ENCODE measurements at regions not wholly inside any gene's neighbourhood (a gene's known extent, or its start where the extent isn't known, plus 50 kb on each side); places are given as distances from the start of the nearest gene placed in this dataset.

DNA sequence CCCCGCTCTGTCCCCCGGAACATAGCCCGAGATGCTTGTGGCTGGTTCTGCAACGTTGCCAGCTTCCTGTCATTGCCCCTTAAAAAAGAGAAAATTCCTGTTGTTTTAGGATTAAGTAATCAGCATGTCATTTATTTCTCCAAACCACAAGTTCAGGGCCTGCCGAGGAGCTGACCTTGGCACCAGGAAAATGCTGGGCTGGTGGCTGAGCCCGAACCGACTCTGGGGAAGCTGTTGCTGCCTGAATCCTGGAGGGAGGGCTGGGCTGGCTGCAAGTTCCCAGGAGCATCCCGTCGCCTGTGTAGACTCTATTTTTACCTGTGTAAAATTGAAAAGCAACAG, 130.9 kb upstream of the FOXF1 start:
- no peak for DNase-seq (ENCODE audit: low spot score)

DNA sequence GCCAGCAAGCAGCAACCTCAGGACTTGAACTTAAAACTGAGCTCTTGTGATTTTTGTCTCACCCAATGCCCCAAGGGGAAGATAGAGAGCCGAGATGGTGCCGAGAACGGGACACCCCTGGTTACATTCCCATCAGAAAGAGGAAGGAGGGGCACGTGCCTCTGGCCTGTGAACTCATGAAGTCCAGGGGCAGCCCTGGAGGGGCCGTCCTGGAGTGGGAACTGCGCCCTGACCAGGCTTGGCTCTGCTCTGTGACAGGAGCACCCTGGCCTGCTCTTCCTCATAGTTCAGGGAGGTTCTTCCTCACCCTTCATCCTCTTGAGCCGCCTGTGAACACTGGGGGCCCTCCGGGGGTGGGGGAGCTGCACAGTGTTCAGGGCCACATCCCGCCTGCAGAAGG, 130.3 kb upstream of the FOXF1 start:
- DNase-seq (ENCODE audit: low spot score), result no peak

DNA sequence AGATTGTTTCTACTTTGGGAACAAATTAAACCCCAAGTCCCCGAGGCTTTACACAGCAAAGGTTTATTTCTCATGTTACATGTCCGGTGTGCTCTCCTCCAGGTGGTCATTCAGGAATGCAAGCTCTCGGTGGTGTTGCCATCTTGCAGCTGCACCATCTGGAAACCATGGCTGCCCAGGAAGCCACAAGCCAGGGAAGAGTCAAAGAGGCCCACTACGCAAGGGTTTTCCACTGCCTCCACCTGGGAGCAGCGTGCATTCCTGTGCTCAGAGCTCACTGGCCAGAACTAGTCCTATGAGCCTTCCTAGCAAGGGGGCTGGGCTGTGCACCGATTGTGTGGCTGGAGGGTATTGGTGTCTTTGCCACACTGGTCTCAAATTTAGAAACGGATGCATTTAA, 128.8 kb upstream of the FOXF1 start:
- DNase-seq (ENCODE audit: low spot score), result no peak

DNA sequence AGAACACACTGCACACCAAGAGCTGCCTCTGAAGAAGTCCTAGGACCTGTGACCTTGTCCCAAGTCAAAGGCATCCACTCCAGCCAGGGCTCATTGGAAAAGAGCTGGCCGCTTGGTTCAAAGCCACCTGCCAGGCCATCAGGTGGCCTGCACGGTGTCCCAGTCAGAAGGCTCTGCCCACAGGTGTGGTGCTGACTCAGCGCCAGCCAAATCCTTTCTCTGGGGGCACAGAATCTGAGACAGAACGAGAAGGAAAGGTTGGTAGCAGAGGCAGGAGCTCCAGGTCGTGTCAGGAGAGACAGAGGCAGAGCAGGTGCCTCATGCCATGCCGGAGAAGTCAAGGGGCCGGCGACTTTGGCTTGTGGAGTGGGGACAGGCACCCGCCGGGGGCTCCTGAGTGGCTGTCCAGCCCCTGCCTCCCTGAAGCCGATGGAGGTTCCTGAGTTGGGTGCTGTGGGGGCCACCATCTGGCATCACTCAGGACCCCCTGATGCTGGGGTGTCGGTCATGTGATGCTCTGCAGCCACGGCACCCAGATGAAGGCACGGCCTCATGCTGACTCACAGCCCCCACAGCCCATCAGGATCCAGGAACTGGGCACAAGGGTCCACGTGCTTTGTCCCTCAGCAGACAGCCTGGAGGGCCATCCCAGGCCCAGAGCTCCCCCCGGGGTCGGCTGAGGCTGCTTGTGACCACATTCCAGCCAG, 128.1 kb upstream of the FOXF1 start:
- no peak for DNase-seq (ENCODE audit: low spot score)

DNA sequence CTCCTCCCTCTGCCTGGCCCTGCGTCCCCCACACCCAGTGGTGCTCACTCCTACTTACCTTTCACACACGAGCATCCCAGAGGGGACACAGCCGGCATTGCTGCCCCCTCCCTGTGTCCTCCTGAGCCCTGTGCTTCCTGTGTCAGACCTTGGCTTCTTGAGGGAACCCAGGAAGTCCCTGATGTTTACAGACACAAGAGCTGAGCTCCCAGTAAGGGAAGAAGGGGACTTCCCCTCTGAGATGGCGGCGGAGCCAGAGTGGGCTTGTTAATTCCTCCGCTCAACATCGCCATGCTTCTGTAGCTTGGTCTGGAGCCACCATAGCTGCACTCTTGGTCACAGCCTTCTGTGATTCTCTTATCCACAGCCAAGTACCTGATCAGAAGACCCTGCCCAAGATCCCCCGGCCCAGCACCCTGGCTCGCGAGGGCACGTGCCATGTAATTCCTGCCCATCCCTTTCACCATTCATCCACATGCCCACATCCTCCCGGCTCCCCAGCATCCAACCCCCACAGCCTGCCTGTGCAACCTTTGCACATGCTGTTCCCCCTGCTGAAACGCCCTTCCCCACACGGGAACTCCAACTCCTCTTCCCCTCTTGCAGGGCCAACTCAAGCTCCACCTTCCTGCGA, 127.4 kb upstream of the FOXF1 start:
- no peak for DNase-seq (ENCODE audit: low spot score)

DNA sequence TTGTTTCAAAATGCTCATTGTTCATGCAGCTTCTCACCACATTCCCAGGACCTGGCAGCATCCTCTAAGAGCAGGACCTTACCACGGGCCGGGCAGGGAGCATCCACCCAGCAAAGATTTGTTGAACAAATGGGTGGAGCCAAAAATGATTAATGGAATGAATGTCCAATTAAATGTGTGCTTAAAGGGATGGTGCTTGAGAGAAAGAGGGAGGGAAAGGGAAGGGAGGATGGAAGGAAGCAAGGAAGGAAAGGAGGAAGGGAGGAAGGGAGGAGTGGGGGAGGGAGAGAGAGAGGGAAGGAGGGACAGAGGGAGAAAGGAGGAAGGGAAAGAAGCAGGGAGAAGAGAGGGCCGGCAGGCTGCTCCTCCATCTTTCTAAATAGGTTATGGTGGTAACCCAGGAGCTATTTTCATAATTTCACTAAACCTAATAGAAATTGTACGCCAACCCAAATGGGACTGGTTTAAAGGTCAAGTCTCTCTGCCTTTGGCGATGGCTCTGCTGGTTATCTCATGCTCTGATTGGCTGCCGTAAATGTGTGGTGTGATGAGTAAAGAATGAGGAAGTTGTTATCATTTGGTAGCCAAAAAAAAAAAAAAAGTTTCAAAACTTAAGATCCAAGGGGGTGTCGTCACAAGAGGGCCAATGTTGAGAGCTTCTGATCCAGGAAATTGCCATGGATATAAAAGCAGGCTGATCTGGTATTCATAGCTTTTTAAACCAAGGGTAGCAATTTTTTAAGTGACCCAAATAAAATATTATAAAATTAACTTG, 126.7 kb upstream of the FOXF1 start:
- no peak for DNase-seq (ENCODE audit: low spot score)

DNA sequence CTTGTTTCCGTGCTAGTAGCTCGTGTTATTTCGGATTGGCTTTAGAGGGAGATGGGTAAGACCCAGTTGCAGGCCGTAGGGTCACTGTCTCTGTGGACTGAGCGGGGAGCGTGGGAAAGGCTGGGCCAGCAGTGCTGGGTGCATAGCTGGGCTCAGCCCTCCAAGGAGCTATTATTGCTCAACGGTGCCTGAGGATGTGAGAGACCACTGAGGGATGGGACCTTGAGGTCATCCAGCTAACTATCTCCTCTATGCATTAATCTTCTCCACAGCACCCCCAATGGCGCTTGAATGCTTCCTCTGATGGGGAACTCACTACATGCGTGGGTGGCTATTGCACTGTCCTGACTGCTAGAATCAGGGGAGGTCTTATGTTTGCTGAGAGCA, 126.1 kb upstream of the FOXF1 start:
- no peak for DNase-seq (ENCODE audit: low spot score)

DNA sequence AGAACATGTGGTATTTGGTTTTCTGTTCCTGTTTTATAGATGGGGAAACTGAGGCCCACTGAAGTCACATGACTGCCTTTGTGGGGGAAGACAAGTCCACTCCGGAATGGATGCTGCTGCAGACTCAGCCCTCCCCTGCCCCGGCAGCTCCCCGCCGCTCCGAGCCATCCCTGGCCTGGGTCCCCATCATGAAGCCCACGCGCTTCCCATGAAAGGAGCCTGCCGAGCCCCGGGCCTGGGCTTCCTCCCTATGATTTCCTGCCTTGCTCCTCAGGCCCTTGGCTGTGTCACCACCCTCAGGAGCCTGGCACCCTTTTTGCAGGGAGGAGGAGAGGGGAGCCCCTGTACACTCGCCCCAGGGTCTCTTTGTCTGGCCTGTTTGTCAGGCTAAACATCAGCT, 125.3 kb upstream of the FOXF1 start:
- no peak for DNase-seq (ENCODE audit: low spot score)

DNA sequence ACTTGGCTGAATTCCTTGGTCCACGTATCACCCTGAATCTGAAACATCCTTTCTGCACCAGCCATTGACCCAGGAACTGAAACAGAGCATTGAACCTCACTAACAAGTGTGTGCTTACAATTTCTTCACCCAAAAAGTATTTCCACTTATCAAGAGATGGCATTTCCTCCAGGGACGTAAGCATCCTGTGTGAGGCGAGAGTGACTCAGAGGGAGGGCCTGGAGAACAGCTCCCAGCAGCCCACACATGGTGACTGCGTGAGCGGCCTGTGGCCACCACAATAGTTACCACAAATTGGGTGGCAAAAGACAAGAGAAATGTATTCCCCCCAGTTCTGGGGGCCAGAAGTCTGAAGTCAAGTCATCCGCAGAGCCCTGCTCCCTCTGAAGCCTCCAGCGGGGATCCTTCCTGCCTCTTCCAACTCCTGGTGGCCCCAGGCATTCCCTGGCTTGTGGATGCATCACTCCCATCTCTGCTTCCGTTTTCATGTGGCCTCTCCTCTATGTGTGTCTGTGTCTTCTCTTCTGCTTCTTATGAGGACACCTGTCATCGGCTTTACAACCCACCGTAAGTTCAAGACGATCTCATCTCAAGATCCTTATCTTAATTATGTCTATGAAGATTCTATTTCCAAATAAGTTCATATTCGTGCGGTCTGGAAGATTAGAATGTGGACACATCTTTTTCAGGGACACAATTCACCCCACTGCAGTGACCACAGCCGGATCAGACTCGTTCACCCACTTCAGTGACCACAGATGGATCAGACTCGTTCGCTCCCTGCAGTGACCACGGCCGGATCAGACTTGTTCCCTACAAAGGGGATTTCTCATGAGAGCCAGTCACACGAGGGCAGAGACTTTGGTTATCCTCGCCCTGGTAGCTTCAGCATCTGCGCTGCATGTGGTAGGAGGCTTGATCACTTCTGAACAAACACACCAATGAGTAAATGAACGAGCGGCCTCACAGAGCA, 122.6 kb upstream of the FOXF1 start:
- no peak for DNase-seq (ENCODE audit: low spot score)

DNA sequence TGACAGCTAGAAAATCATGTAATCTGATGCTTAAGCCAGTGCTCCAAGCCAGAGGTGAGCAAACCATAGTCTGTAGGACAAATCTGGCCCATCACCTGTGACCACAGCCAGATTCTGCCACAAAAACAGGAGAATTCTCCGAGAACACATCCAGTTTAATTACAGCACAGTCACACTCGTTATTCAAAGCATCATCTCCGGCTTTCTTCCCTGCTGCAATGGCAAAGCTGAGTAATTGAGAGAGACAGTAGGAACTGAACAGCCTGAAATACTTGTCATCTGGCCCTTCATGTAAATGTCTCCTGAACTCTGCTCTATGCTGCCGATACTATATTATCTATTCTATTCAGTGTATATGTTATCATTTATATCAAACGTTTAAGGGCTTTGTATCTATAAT, 121.4 kb upstream of the FOXF1 start:
- no peak for DNase-seq (ENCODE audit: low spot score)

DNA sequence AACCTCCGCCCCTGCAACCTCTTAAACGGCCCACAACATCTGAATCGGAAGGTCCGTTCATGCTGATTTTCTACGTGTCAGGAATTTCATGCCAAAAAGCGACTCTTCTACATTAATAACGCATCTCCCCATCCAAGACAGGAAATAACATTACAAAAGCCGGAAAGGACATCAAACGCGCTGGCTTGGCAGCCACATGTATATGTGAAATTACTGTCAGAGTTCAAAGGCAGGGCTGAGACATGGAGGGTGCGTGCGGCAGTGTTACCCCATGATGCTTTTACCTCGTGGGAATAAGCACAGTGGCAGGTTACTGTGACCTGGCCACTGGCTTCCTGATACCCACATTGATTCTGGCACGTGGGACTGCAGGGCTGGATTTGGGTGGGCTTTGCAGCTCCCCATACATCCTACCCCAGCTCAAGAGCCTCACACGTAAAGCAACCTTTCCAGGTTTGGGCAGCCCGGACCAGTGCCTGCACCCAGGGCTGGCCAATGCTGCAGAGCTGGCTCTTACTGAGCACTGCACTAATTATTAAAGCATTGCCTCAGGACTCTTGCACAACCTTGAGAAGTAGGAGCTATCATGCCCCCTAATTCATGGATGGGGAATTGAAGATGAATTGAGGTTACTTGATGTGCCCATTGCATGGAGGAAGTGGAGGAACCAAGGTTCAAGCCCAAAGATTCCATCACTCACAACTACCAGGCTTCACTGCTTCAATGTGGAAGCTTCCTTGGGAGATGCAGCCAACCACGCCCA, 120.6 kb upstream of the FOXF1 start:
- DNase-seq (ENCODE audit: low spot score), result no peak

DNA sequence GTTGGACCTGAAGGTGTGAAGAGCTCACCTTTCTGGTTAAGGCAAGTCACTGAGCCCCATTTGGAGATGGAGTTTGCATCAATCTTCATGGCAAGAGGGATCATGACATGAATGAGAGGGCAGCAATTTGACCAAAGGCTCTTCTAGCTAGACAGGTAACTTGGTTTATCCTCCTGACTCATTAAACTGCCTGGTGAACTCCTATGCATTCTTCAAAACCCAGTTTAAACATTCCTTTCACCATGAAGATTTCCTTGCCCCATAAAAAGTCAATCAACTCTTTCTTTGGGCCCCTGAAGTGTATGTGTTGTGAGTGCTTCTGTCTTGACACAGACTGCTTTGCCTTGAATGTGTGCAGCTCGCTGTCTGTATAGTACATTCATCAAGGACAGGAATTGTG, 120.0 kb upstream of the FOXF1 start:
- no peak for DNase-seq (ENCODE audit: low spot score)

DNA sequence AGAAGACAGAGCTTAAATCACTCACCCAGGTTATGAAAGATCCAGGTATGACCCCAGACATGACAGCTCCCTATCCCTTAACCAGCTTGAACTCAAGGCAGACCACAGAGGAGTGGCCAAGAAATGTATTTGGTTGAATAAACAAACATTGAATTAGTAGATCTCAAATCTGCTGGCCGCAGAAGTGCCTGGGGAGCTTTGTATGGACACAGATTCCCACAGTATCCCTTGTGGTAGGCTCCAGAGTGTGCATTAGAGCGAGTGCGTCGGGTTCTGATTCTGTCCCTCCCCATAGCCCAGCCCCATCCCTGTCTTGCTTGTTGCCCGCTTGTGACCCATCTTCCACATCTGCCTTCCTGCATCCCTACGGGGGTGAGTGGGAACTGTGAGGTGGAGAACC, 118.8 kb upstream of the FOXF1 start:
- no peak for DNase-seq (ENCODE audit: low spot score)

DNA sequence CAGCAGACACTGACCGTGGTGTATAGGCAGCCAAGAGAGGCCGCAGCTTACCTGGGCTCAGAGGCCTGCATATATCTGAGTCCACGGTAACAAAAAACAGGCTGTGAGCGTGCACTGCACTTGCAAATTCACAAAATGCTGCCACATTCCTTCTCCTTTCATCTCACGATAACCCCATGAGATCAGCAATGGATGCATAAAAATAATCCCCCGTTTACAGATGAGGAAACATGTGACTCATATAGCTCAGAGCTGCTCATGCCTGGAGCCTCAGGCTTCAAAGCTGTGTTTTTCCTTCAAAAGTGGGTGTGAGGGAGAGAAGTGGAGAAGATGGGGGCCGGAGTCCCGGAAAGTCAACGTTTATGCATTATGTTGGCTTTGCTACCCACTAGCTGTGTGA, 118.3 kb upstream of the FOXF1 start:
- no peak for DNase-seq (ENCODE audit: low spot score)

DNA sequence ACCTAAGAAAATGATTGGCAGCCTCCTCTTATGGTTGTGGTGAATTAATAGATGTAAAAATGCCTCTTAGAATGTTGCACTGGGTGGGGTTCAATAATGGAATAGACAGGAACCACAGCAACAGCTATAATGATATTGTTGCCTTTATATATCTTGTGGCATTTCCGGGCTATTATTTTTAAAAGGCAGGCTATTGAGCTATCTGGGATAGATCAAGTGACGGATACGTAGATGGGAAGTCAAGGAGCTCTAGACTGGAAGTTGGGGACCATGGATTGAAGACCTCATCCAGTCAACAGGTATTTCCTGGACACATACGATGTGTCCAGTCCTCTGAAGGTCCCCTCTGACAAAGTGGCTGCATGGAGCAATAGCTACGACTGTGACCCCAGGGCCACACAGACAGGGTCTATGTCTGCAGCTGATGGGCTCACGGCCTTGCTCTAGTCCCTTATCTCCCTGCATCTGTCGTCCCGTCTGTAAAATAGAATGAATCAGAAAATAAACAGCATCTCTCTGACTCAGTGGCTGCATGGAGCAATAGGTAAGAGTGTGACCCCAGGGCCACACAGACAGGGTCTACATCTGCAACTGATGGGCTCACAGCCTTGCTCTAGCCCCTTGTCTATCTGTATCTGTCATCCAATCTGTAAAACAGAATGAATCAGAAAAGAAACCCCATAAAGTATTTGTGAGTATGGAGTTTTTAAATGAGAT, 117.7 kb upstream of the FOXF1 start:
- DNase-seq (ENCODE audit: low spot score), result no peak

DNA sequence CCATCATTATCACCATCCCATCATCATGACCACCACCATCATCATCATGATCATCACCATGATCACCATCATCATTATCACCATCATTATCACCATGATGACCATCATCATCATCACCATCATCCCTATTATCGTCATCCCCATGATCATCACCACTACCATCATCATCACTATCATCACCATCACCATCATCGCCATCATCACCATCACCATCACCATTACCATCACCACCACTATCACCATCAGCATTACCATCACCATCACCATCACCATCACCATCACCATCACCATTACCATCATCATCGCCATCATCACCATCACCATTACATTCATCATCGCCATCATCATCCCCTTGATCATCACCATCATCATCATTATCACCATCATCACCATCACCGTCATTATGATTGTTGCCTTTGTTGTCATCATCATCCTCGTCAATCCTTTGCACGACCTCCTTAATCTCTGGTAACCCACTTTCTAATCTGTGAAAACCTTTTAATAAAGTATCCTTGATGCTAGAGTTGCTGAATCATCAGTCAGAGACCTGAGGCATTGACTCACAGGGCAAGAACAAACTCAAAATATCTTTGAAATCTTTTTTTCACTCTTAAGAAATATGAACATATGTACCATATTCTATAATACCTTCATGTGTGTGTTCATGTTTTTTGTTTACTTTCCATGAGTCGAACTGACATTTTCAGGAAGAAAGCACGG, 116.3 kb upstream of the FOXF1 start:
- DNase-seq (ENCODE audit: low spot score), result no peak

DNA sequence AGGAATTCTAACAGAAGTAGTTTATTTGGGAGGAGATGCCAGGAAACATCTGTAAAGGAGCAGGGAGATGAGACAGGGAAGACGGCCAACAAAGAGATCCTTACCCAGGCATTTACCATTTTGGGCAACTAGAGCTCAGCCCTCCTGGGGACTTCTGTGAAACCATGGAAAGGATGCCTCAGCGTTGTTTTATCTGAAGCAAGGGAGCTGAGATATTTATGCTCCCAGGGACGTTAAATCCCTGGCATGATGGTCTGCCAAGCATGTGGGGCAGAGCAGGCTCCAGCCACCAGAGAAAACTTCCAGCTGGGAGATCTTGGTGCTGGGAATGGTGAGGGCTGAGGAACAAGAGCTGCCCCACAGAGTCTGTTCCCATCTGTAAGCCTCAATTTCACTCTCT, 114.8 kb upstream of the FOXF1 start:
- no peak for DNase-seq (ENCODE audit: low spot score)

DNA sequence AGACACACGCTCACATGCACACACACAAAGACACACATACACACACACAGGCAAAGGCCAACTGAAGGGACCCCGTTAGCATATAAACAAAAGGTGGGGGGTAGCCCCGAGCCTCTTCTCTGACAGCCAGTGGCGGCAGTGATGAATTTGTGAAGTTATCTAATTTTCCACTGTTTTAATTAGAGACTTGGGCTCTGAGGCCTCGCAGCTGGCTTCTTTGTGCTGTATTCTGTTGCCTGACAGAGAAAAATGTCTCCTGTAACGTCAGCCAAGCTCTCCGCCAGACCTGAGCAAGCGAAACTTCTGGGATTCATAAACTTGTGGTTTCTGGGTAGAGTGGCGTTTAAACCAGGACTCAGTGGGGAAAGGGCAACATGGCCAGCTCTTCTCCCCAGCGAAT, 113.9 kb upstream of the FOXF1 start:
- DNase-seq (ENCODE audit: low spot score), result peak; percentile 55

DNA sequence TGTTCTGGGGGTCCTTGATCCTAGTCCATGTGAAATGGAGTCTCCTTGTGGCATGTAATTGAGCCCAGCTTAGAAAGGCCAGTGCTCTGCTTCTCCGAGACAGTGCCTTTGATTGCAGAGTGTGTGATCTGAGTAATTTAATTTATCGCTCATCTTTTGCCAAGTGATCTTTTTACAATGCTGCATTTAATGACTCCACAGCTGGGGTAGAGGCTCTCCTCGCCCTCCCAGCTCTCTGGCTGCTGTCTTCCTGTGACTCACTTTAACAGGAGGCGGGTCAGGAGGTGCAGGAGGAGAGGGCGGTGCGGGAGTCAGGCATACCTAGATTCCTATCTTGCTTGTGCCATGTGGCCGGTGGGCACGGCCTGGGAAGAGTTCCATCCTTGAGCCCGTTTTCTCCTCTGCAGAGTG, 113.4 kb upstream of the FOXF1 start:
- DNase-seq (ENCODE audit: low spot score), result no peak

DNA sequence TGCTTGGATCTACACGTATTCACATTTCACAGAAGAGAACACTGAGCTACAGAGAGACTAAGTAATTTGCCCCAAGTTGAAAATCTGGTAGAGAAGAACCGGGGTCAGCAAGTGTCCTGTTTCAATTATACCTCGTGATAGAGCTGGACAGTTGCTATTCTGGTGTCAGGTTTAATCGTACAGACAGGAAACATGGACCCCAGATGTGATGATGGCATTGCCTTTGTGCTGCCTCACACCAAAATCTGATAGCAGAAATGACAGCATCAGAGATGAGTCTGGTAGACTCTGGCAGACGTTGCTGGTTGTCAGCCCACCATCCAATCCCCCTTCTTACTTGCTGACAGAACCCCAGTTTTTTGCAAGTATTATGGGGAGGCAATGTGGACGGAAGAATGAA, 112.1 kb upstream of the FOXF1 start:
- no peak for DNase-seq (ENCODE audit: low spot score)
